AG20443 (cell line): ENCODE measurements at regions not wholly inside any gene's neighbourhood (a gene's known extent, or its start where the extent isn't known, plus 50 kb on each side); places are given as distances from the start of the nearest gene placed in this dataset.
A peak's percentile ranks its signal among the peaks of the same experiment; 100 is the strongest.

Experiments used
- DNase-seq: peaks from one replicate; pipeline ENCODE4 v3.0.0; 2012; ENCODE audit warnings: low spot score, mixed read lengths

DNA sequence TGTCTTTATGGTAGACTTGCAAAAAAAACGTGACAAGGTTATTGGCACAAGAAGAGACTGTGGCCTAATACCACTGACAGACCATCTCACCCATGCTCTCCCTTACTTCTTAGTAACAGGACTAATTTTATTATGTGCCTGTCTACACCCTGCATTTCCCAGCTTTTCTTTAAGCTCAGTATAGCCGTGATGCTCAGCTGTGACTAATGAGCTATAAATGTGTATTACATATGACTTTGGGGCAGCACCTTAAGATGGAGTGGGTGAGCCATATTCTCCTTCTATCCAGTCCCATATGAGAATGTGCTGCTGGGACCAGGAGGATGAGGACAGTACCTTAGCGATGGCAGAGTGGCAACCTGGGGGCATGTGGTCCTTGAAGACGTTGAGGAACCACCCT, 293.5 kb downstream of the RNF144A start:
- peak; percentile 12 for DNase-seq

DNA sequence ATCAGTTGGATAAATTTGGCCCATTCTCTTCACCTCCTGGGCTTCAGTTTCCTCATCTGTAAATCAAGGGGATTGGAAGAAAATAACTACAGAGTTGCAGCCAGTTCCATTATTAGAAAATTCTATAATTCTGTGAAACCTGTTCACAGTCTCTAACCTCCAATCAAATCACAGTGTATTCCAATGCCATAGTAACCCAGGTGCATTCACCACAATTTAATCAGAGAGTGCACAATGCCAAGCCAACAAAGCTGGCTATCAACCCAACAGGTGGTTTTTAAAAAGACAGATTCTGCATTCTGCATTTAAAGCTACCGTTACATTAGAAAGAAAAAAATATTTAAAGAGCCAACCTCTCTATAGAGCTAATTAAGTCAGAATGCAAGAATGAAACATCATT, 308.6 kb downstream of the RNF144A start:
- no peak for DNase-seq

DNA sequence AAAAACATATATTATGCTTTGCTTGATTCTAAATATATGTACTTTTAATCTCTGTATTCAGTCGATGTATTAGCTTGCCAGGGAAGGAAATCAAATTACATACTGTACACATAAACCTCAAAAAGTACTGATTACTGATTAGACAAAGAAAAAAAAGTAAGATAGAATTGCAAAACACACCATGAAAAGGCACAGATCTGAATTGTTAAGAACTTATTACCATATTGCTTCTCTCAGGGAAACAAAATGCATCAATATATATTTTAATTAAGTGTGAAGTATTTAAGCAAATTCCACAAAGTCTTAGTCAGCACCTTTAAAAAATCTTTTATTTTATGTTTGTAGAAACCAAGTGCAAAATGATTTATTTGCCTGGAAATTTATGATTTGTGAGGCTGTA, 309.3 kb downstream of the RNF144A start:
- no peak for DNase-seq

DNA sequence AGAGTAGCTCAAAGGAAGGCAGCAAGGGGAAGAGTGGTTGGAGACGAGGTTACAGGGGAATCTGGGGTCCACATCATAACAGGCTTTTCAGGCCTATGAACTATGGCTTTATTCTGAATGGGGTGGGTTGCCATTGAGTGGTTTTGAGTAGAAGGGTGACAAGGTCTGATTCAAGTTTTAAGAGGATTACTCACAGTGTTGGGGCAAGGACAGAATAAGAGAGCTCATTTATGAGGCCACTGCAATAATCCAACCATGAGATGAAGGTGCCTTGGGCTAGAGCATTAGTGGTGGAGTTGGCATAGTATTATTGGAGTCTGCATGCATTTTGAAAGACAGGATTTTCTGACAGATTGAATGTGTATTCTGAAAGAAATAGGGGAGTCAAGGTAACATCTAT, 315.9 kb downstream of the RNF144A start:
- DNase-seq: no peak

DNA sequence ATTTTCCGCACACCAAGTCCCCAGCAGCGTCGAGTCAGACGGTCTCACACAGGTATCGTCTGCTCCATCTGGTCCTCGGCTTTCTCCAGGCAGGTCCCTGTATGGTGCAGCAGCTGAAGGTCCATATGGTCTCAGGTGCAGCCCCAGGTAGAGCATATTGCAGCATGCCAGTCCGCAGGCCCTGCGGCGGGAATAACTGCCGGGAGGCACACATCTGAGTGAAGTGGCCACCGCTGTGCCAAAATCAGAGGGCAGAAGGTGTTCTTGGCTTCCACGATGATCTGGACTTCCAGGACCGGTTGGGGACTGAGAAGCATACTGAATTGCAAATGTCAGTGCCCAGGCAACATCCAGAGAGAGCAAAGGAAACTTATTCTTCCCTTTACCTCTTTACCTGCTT, 320.3 kb downstream of the RNF144A start:
- no peak for DNase-seq

DNA sequence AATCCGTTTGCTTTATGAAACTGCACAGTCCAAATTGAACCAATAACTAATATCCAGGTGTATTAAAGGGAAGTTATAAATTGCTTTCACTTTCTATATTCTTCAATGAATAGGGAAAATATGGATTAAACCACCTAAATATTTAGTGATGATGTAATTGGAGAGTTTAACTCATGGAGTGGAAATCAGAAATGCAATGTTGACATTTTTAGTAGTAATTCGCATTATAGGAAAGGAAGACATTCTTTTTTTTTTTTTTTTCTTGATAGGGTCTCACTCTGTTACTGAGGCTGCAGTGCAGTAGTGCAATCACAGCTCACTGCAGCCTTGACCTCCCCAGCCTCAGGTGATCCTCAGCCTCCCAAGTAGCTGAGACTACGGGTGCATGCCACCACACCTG, 321.9 kb downstream of the RNF144A start:
- DNase-seq: no peak

DNA sequence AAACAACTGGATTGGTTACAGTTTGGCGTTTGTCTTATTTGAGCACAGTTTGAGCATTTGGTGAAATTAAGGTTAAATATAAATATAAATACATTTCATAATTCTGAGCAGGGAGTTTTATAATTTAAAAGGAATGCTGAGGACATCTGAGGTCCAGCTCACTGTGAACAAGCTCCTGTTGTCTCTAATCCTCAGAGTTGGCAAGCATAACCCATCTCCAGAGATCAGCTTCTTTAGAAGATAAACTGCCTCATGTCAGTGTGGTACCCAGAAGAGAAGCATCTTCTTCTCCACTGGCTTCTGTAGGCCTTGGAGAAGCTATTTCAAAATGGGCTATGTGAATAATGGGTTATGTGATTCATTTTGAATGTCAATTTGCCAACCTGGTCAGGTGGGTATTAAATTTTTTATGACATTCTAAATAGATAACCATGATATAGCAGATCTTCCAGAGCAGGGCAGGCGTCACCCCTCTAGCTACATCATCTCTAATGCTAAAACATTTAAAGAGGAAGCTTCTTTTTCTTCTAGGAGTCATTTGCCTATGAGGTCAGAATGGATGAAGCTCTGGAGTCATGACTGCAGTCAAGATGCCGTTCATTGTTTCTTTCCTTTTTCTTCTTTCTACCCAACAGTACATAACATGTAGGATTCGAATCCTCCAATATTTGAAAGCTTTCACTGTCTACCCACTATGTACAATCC, 324.0 kb downstream of the RNF144A start:
- DNase-seq: no peak

DNA sequence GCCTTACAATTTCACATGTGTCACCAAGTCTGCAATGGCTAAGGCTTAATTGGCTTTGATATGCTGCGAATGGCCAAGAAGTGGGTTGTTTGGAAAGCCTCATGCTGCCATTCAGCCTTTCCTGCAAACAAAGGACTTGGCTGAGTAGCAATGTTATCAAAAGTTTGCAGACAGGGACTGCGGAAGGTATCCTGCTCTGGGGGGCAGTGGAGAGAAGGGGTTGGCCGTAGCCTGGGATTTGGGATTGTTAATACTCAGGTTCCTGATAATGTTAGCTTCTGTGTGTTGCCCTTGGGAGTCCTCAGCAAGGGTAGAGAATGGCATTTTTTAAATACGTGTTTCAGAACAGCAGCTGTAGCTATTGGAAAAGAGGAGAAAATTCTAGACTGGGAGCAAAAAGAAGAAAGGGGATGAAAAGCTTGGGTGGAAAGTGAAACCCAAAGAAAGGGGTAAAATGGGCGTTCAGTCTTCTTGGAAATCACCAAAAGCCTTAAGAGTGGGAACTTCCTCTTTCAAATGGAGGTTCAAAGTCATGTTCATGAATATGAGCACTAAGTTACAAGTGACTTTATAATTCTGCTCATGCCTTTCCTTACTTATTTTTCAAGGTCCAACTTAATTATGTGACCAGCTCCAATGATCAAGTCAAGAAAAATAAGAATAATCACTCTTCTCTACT, 325.1 kb downstream of the RNF144A start:
- no peak for DNase-seq

DNA sequence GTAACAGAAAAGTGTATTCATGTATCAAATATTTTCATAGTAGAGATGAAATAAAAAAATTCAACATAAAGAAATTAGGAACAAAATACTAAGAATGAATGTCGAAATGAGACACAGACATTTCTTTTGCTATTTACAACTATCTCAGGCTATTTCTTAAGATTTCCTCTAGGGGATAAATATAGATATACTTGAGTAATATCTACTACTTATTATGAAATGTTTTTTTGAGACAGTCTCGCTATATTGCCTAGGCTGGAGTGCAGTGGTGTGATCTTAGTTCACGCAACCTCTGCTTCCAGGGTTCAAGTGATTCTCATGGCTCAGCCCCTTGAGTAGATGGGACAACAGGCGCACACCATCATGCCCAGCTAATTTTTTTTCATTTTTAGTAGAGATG, 326.1 kb downstream of the RNF144A start:
- DNase-seq: no peak

DNA sequence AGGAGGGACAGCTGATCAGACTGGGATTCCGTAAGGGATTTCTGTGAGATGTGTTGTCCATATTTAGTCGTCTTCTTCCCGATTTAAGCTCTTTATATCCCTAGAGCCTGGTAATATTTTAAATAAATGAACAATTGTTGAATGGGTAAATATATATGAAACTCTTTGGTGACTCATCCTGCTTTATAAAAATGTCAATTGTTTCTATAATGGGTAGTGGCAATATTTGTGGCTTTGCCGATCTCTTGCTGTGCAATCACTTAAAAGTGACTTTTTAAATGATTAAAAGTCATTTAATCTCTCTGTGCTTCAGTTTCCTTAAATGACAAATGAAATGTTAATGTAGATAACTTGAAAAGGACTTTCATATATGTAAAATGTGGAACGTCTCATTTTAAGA, 339.2 kb downstream of the RNF144A start:
- no peak for DNase-seq

DNA sequence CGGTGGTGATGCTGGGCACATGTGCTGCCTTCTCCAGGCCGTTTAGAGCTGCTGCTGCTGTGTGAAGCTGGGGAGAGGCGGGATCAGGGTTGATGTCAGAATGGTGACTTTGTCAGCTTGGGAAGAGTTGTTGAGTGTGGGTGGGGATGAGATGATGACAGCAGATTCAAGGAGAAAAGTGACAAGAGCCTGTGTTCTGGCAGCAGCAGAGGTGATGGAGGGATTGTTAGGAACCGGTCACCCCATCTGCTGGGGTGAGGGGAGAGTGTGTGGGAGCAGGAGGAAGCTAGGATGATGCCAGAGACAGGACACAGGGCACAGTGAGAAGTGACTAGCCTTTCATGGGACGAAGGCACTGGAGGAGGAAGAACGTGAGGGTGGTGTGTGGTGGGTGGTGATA, 345.5 kb downstream of the RNF144A start:
- no peak for DNase-seq

DNA sequence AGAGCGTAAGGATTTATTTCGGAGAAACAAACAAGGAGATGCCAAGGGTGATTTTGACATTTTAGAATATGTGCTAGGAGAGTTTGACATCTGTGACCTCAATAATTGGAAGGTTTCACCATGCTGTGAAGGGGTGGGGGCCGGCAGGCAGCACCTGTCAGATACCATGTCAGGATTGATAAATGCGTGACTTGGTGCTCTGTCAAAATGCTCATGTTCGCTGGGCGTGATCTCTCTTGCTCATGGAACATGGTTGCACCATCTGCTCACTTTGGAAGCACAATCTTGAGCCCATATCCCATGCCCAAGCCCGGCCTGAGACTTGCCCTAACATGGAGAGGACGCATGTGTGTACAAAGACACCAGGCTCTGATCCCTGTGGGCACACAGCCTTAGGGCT, 347.6 kb downstream of the RNF144A start:
- no peak for DNase-seq

DNA sequence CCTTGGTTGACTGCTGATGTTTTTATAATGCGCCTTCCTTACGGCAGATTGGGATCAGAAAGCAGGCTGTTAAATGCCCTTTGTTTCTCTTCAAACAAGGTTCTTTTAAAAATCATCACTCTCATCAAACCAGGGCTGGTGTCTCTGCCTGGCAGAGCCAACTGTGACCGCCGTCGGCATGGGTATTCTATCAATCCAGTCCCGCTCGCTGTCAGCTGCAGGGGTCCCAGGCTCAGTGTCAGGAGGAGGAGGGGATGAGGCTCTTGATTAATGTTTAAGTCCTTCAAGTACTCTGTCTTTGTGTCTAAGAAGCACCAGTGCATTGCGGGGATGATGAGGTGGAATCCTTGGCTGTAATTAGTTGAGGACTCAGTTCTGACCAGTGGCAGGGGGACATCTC, 348.1 kb downstream of the RNF144A start:
- DNase-seq: no peak

DNA sequence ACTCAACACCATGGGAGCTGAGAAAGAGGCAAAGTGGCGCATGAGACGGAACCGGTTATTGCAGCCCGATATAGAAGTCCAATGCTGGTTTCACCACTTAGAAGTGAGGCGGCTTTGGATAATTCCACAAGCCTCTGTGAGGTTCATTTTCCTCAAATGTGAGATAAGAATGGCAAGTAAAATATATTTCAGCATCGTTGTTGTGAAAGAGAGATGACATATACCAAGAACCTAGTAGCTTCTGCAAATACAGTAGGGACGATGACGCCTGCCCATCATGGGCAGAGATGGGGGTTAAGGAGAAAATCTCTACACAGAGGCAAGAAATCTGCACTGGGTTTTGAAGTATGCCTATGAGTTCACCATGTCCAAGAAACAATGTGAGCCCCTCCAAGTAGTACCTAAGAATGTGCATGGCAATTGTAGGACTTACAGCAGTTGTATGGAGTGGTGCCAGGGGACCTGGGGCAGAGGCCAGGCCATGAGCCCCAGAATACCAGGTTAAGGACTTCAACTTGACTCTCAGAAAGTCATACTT, 352.0 kb downstream of the RNF144A start:
- DNase-seq: no peak

DNA sequence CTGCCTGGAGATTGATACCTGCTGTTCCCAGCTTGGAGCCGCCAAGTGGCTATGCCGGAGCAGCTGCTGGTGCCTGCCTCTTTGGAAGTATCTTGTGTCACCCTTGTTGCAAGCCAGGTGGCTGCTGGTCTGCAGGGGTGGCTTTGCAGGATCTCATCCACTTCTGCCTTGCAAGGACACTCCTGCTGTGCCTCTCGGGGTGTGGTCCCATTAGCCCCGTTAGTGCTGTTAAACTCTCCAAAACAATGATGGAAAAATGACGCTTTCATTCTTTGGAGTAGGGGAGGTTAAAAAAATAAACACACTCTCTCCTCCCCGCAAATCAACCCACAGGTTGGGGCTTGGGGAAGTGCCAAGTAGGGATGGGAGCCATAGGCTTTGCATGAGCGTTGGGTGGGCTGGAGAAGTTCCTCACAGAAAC, 352.8 kb downstream of the RNF144A start:
- DNase-seq: no peak

DNA sequence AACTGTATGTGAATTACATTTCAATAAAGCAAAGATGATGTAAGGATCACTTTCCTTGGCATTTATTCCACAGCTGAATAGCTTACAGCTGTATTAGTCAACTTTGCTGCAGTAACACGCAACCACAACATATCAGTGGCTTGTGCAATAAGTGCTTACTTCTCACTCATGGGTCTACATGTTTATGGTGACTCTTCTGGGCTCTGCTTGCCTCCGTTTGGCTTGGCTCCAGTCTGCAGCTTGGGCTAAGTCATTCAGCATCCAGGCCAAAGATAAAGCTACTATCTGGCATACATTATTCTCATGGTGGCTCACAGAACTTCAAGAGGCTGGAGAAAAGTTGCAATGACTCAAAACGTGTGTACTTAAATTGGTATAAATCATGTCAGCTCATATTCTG, 355.0 kb downstream of the RNF144A start:
- DNase-seq: peak; percentile 35

DNA sequence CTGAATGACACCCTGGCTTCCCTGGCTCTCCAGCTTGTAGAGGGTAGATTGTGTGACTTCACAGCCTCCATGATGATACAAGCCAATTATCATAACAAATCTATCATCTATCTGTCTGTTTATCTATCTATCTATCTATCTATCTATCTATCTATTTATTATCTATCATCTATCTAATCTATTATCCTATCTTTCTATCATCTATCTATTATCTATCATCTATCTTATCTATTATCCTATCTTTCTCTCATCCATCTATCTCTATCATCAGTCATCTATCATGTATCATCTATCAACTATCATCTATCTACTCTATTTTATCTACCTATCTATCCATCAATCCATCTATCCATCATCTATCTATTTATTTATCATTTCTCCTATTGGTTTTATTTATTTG, 361.8 kb downstream of the RNF144A start:
- DNase-seq: no peak

DNA sequence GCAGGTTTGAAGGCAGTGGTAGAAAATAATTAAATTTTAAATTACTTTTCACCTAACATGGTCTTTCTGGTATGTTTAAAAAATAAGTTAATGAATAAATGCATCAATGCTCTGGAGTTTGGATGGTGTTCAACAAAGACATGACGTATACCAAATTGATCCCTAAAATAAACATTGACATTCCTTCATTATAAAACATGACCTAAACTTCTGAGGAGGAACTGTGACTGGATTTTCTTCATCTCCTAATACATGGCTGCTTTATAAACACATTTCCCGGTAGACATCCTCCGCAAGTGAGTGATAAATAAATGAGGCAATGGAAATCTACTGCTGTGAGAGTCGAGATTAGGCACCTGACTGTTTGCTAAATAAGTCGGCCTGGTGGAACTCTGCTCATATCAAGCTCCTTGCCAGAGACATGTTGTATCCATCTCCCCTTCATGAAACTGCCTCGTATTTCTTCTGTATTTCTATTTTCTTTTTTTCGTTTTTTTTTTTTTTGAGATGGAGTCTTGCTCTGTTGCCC, 362.3 kb downstream of the RNF144A start:
- DNase-seq: no peak

DNA sequence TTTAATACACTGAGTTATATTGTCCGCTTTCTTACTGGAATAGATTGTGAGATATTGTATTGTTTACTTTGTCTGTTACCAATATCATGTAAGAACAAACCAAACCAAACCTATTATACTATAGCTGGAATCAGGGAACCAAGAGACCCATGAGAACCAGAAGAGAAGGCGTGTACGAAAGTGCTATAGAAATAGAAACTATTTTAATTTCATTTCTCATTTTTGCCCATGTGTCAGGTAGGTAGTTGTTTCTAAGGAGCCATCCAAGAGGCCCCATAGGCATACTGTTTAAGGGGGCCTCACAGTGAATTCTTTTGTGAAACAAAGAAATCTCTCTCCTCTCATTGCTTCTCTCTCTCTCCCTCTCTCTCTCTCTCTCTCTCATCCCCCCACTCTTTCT, 363.6 kb downstream of the RNF144A start:
- DNase-seq: no peak

DNA sequence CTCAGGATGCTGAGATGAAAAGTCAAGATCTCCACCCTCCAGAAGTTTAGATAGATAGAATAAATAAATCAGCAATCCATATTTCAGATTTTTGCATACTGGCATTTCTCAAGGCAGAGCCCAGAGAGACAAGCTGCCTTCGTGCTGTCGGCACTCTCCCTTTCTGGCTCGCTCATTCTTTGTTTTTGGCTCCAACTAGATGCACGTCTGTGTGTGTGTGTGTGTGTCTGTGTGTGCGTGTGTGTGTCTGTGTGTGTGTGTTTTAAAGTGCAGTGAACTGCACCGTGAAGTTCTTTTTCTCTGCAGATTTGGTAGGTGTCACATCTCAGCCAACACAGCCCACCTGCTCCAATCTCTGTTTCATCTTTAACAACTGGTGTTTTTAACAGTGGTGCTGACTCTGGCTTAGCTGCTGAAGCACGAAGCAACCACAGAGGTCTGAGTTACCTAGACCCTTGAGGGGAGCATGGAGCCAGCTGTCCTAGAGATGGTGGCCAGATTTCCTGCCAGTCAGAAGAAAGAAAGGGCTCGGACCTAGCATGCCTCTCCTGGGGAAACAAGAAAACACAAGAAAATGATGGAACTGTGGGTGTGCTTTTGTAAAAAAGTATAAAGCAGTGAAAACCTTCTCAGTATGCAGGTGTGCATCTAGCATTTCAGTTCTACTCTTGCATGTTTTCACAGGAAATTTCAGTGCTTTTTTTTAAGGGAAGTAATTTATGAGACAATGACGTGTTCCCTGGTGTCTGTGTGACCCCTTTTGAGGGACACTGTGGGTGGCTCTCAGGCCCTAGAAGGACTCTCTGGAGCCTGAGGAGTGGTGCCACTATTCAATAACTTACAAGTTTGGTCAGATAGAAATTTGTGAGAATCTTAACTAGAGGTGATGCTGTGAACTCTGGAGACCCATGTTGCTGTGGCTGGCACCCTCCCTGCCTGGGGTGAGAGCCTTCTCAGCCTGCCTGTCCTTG, 364.3 kb downstream of the RNF144A start:
- DNase-seq: no peak

DNA sequence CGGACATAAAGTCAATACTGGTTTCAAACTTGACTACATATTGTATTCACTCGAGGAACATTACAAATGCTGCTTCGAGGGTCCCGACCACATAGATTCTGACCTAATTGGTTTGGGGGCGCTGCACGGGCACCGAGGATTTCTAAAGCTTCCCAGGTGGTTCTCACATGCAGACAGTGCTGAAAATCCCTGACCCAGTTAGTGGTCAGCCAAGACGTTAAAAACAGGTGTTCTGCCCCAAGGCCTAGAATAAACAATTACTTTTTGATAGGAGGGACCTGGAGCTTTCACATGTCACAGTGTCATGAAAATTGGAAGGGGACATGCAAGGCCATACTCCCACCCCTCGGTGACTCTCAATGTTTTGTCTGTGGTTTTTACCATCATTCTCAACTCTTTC, 368.9 kb downstream of the RNF144A start:
- DNase-seq: no peak

DNA sequence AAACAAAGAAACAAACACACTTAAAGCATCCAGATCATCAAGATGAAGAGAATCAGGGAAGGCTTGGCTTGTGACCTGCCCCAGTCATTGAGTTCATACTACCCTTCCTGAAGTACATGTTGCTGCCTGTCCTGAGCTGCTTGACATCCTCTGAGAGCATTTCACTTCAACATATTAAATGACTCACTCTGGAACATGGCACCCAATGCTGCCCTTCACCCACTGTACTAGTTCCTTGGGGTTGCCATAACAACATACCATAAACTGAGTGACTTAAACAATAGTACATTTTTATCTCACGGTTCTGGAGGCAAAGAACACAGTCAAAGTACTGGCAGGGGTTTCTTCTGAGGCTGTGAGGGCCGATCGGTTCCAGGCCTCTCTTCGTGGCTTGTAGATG, 371.3 kb downstream of the RNF144A start:
- DNase-seq: no peak
